ENCODE measurements at regions not wholly inside any gene's neighbourhood (a gene's known extent, or its start where the extent isn't known, plus 50 kb on each side); places are given as distances from the start of the nearest gene placed in this dataset.

- TF ChIP-seq CTCF (IDR thresholded peaks at IDR 0.05) (no peak), TEAD4 (CRISPR knock-in tag; IDR thresholded peaks at IDR 0.05) (no peak), ETV6 (CRISPR knock-in tag; IDR thresholded peaks at IDR 0.05) (no peak), MXD4 (CRISPR knock-in tag; IDR thresholded peaks at IDR 0.05; ENCODE audit: borderline replicate concordance) (no peak), GRHL2 (CRISPR knock-in tag; IDR thresholded peaks at IDR 0.05; ENCODE audit: insufficient replicate concordance, severe bottlenecking) (no peak), SOX15 (CRISPR knock-in tag; IDR thresholded peaks at IDR 0.05) (no peak)
Observed at GRCh38 chr5:166083183-166083959, 2208.1 kb upstream of the WWC1 start.
